Right atrium auricular region (tissue), 2 donors: ENCODE measurements at regions not wholly inside any gene's neighbourhood (a gene's known extent, or its start where the extent isn't known, plus 50 kb on each side); places are given as distances from the start of the nearest gene placed in this dataset.

ENCODE experiments used
- DNase-seq: peaks from one replicate; pipeline ENCODE4 v3.0.0-alpha.2; 2019; ENCODE audit warnings: low spot score
- H3K27ac ChIP-seq, 2 donors: fragments of 200-600 bp; sonication (generic); 1 replicate in 1 of 2; 2 replicates in 1 of 2; pipeline ENCODE4 v1.5.1; 2016 to 2019
- H3K27me3 ChIP-seq, 2 donors: fragments of 200-600 bp; sonication (generic); one replicate each; pipeline versions ENCODE4 v1.5.1 to v1.6.0; 2017 to 2019
- H3K36me3 ChIP-seq: fragments of 200-600 bp; sonication (generic); one replicate; pipeline ENCODE4 v1.5.1; 2016
- H3K4me1 ChIP-seq, 2 donors: fragments of 200-600 bp; sonication (generic); one replicate each; pipeline versions ENCODE4 v1.5.1 to v1.6.0; 2017 to 2019
- H3K4me3 ChIP-seq, 2 donors: fragments of 200-600 bp; sonication (generic); 1 replicate in 1 of 2; 2 replicates in 1 of 2; pipeline ENCODE4 v1.5.1; 2017 to 2019; ENCODE audit warnings: mild to moderate bottlenecking in 1 of 2, moderate library complexity in 1 of 2
- H3K9me3 ChIP-seq, 2 donors: fragments of 200-600 bp; sonication (generic); one replicate each; pipeline ENCODE4 v1.5.1; 2019
- CTCF ChIP-seq, 2 donors: fragments of 200-600 bp; sonication (generic); IDR thresholded peaks; one replicate each; pipeline ENCODE4 v1.5.1; 2019; ENCODE audit warnings: antibody characterized with exemption in 2 of 2

- Histone ChIP-seq H3K4me3 (no peak overlapping the region), H3K9me3 (no peaks in the 10 kb centered on the region), H3K27ac (no peak overlapping the region), H3K27me3 (no peaks in the 10 kb centered on the region), H3K36me3 (no peaks in the 10 kb centered on the region), H3K4me1 (peaks cover 0 to under 1% of the 10 kb centered on the region in 2 donors)
- TF ChIP-seq CTCF (IDR thresholded peaks at IDR 0.05): no peak
- no peak for DNase-seq
These were observed 168.3 kb downstream of the BTC start for GRCh38 chr4:74625981-74626380.

GRCh38 chr4:74627093-74627492, 167.2 kb downstream of the BTC start:
- TF ChIP-seq CTCF (IDR thresholded peaks at IDR 0.05): no peak
- no peaks in the 10 kb centered on the region for H3K9me3 ChIP-seq
- H3K27me3 ChIP-seq: no peaks in the 10 kb centered on the region
- H3K4me1 ChIP-seq: no peaks in the 10 kb centered on the region
- no peak for DNase-seq
- H3K27ac ChIP-seq: no peak overlapping the region
- H3K4me3 ChIP-seq: no peak overlapping the region
- H3K36me3 ChIP-seq: no peaks in the 10 kb centered on the region

GRCh38 chr4:74627504-74627903, 166.8 kb downstream of the BTC start:
- no peaks in the 10 kb centered on the region for H3K36me3 ChIP-seq
- H3K27ac ChIP-seq: no peak overlapping the region
- no peak for DNase-seq
- no peaks in the 10 kb centered on the region for H3K9me3 ChIP-seq
- no peak for TF ChIP-seq CTCF (IDR thresholded peaks at IDR 0.05)
- H3K4me3 ChIP-seq: no peak overlapping the region
- no peaks in the 10 kb centered on the region for H3K4me1 ChIP-seq
- no peaks in the 10 kb centered on the region for H3K27me3 ChIP-seq

- no peak for DNase-seq
- Histone ChIP-seq H3K4me3 (no peak overlapping the region), H3K9me3 (no peaks in the 10 kb centered on the region), H3K4me1 (no peaks in the 10 kb centered on the region), H3K27ac (no peak overlapping the region), H3K27me3 (no peaks in the 10 kb centered on the region), H3K36me3 (no peaks in the 10 kb centered on the region)
- no peak for TF ChIP-seq CTCF (IDR thresholded peaks at IDR 0.05)
These were observed 165.3 kb downstream of the BTC start for GRCh38 chr4:74628852-74629620.

- Histone ChIP-seq H3K9me3 (no peaks in the 10 kb centered on the region), H3K4me1 (no peaks in the 10 kb centered on the region), H3K27me3 (no peaks in the 10 kb centered on the region), H3K36me3 (no peaks in the 10 kb centered on the region), H3K4me3 (no peak overlapping the region), H3K27ac (no peak overlapping the region)
- no peak for DNase-seq
- TF ChIP-seq CTCF (IDR thresholded peaks at IDR 0.05): no peak
These were observed 163.8 kb downstream of the BTC start for GRCh38 chr4:74630551-74630950.

- H3K4me3 ChIP-seq: no peak overlapping the region
- TF ChIP-seq CTCF (IDR thresholded peaks at IDR 0.05): no peak
These were observed 163.0 kb downstream of the BTC start for GRCh38 chr4:74631338-74631737.

More at GRCh38 chr4:74631338-74631737, 163.0 kb downstream of the BTC start:
- Histone ChIP-seq H3K36me3 (no peaks in the 10 kb centered on the region), H3K4me1 (no peaks in the 10 kb centered on the region), H3K27ac (no peak overlapping the region), H3K27me3 (no peaks in the 10 kb centered on the region), H3K9me3 (no peaks in the 10 kb centered on the region)
- DNase-seq: no peak
